22Rv1 (cell line): ENCODE measurements at regions not wholly inside any gene's neighbourhood (a gene's known extent, or its start where the extent isn't known, plus 50 kb on each side); places are given as distances from the start of the nearest gene placed in this dataset.

ENCODE experiments used
- ZFX ChIP-seq: fragments of 450-650 bp; IDR thresholded peaks from 2 replicates; pipeline ENCODE4 v1.6.1; 2017; ENCODE audit warnings: antibody characterized with exemption, borderline replicate concordance
- TF ChIP-seq, protein P1 (sequence below): fragments of 450-650 bp; IDR thresholded peaks from 2 replicates; pipeline ENCODE4 v1.5.1; 2017; ENCODE audit warnings: mild to moderate bottlenecking

DNA sequence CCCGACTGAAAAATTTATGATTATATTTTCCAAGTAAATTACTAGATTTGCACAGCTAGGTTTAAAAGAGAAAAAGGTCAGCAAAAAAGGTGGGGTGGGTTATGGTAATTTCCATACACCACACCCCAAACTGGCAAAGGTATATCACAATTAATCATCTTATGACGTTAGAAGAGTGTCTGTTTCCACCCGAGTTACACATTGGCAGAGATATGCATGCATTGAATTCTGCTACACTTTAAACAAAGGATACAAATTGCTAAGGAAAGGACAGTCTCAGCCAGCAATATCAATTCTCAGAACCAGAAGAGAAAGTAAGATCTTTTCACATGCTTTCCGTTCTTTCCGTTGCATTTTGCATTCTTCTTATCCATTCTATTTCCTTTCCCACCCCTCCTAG, 843.3 kb downstream of the GATA3 start:
- TF ChIP-seq, protein P1, sequence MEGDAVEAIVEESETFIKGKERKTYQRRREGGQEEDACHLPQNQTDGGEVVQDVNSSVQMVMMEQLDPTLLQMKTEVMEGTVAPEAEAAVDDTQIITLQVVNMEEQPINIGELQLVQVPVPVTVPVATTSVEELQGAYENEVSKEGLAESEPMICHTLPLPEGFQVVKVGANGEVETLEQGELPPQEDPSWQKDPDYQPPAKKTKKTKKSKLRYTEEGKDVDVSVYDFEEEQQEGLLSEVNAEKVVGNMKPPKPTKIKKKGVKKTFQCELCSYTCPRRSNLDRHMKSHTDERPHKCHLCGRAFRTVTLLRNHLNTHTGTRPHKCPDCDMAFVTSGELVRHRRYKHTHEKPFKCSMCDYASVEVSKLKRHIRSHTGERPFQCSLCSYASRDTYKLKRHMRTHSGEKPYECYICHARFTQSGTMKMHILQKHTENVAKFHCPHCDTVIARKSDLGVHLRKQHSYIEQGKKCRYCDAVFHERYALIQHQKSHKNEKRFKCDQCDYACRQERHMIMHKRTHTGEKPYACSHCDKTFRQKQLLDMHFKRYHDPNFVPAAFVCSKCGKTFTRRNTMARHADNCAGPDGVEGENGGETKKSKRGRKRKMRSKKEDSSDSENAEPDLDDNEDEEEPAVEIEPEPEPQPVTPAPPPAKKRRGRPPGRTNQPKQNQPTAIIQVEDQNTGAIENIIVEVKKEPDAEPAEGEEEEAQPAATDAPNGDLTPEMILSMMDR = no peak
- no peak for TF ChIP-seq ZFX
